8988T (cell line): ENCODE measurements at regions not wholly inside any gene's neighbourhood (a gene's known extent, or its start where the extent isn't known, plus 50 kb on each side); places are given as distances from the start of the nearest gene placed in this dataset.

ENCODE experiments used
- DNase-seq: peaks from one replicate; pipeline ENCODE4 v3.0.0; 2011

GRCh38 chr3:176789281-176789705 lies 408.0 kb downstream of the TBL1XR1 start:
- no peak for DNase-seq

GRCh38 chr3:176787506-176787905 lies 409.8 kb downstream of the TBL1XR1 start:
- DNase-seq = no peak

- no peak for DNase-seq
Observed at GRCh38 chr3:176785171-176785570, 412.1 kb downstream of the TBL1XR1 start.

GRCh38 chr3:176780766-176781165 lies 416.5 kb downstream of the TBL1XR1 start:
- no peak for DNase-seq

- no peak for DNase-seq
Observed at GRCh38 chr3:176776622-176777175, 420.6 kb downstream of the TBL1XR1 start.

- DNase-seq = no peak
Observed at GRCh38 chr3:176769547-176770190, 427.6 kb downstream of the TBL1XR1 start.

GRCh38 chr3:176767385-176767784 lies 429.9 kb downstream of the TBL1XR1 start:
- no peak for DNase-seq

GRCh38 chr3:176766862-176767261 lies 430.4 kb downstream of the TBL1XR1 start:
- DNase-seq = no peak

GRCh38 chr3:176765382-176765900 lies 431.8 kb downstream of the TBL1XR1 start:
- no peak for DNase-seq

- no peak for DNase-seq
Observed at GRCh38 chr3:176759815-176760506, 437.3 kb downstream of the TBL1XR1 start.

- no peak for DNase-seq
Observed at GRCh38 chr3:176757429-176757828, 439.9 kb downstream of the TBL1XR1 start.

- DNase-seq = no peak
Observed at GRCh38 chr3:176755977-176756376, 441.3 kb downstream of the TBL1XR1 start.

GRCh38 chr3:176755552-176755951 lies 441.7 kb downstream of the TBL1XR1 start:
- DNase-seq = no peak

- no peak for DNase-seq
Observed at GRCh38 chr3:176741664-176742047, 455.6 kb downstream of the TBL1XR1 start.

- DNase-seq = no peak
Observed at GRCh38 chr3:176740906-176741663, 456.2 kb downstream of the TBL1XR1 start.

GRCh38 chr3:176739159-176739558 lies 458.1 kb downstream of the TBL1XR1 start:
- DNase-seq = no peak

GRCh38 chr3:176737480-176738110 lies 459.7 kb downstream of the TBL1XR1 start:
- no peak for DNase-seq

GRCh38 chr3:176734146-176734545 lies 463.1 kb downstream of the TBL1XR1 start:
- no peak for DNase-seq

- DNase-seq = no peak
Observed at GRCh38 chr3:176724394-176724759, 472.9 kb downstream of the TBL1XR1 start.

GRCh38 chr3:176723758-176724393 lies 473.4 kb downstream of the TBL1XR1 start:
- no peak for DNase-seq

GRCh38 chr3:176714034-176714433 lies 483.2 kb downstream of the TBL1XR1 start:
- no peak for DNase-seq

GRCh38 chr3:176712191-176712590 lies 485.1 kb downstream of the TBL1XR1 start:
- DNase-seq = no peak
